A549 (cell line): ENCODE measurements at regions not wholly inside any gene's neighbourhood (a gene's known extent, or its start where the extent isn't known, plus 50 kb on each side); places are given as distances from the start of the nearest gene placed in this dataset.

ENCODE experiments used
- ATAC-seq, 2 experiments: fragments of 200-7000 bp in 1 of 2; fragments of >200 bp in 1 of 2; cut with Nextera tagmentation in 1 of 2; cut with Tn5 transposase in 1 of 2; 3 replicates each; pipeline versions ENCODE4 v1.8.0 to v1.9.1; 2018 to 2020; ENCODE audit warnings: mild to moderate bottlenecking in 1 of 2, moderate library complexity in 1 of 2
- CTCF ChIA-PET: fragments of 300-600 bp; sonication (Branson Sonifier 250); formaldehyde crosslinking; extraction: SDS; loops from one replicate; lab custom pipeline; 2021; ENCODE audit warnings: antibody characterized with exemption, inconsistent platforms; lab: Yijun Ruan, JAX
- POLR2A ChIA-PET: fragments of 350-600 bp; formaldehyde crosslinking; extraction: SDS; loops from one replicate; lab custom pipeline; 2021; ENCODE audit warnings: antibody characterized with exemption, inconsistent platforms; lab: Yijun Ruan, JAX
- DNase-seq, 2 experiments: peaks; one replicate each; pipeline versions ENCODE4 v3.0.0 to v3.0.0-alpha.2; 2011 to 2016; ENCODE audit warnings: low read depth in 1 of 2, low spot score in 1 of 2
- FAIRE-seq: peaks from 2 replicates; lab custom pipeline; 2011; peaks lifted over from hg19 to GRCh38; lab: Jason Lieb, UNC
- H3K27ac ChIP-seq, 2 experiments: fragments of >200 bp; sonication (Bioruptor Twin); formaldehyde crosslinking; 3 replicates each; pipeline ENCODE4 v1.5.1; 2016 to 2017
- H3K4me1 ChIP-seq: fragments of >200 bp; sonication (Bioruptor Twin); formaldehyde crosslinking; 3 replicates; pipeline ENCODE4 v1.6.1; 2016
- H3K4me2 ChIP-seq: fragments of >200 bp; sonication (Bioruptor Twin); formaldehyde crosslinking; 3 replicates; pipeline ENCODE4 v1.6.1; 2016
- H3K4me3 ChIP-seq: fragments of >200 bp; sonication (Bioruptor Twin); formaldehyde crosslinking; 3 replicates; pipeline ENCODE4 v1.5.1; 2016
- H3K9me3 ChIP-seq: fragments of >200 bp; sonication (Bioruptor Twin); formaldehyde crosslinking; 3 replicates; pipeline ENCODE4 v1.6.1; 2016
- ATOH8 ChIP-seq: fragments of 250-450 bp; sonication (Bioruptor Pico); IDR thresholded peaks from 2 replicates; pipeline ENCODE4 v1.5.0; 2020; ENCODE audit warnings: low read depth, mild to moderate bottlenecking, moderate library complexity
- CBX8 ChIP-seq: fragments of 200-600 bp; sonication (generic); IDR thresholded peaks from 2 replicates; pipeline ENCODE4 v1.6.1; 2016
- CTCF ChIP-seq: fragments of >200 bp; sonication (Bioruptor Twin); formaldehyde crosslinking; IDR thresholded peaks from 3 replicates; pipeline ENCODE4 v1.5.1; 2016
- E2F6 ChIP-seq: IDR thresholded peaks from 2 replicates; pipeline ENCODE4 v1.6.1; 2012; ENCODE audit warnings: low read depth, borderline replicate concordance
- HDAC2 ChIP-seq: fragments of 200-600 bp; sonication (generic); IDR thresholded peaks from 2 replicates; pipeline ENCODE4 v1.6.1; 2016
- HEYL ChIP-seq: fragments of 250-450 bp; sonication (Bioruptor Pico); IDR thresholded peaks from 2 replicates; pipeline ENCODE4 v1.8.0; 2021; ENCODE audit warnings: mild to moderate bottlenecking, moderate library complexity
- HOXB13 ChIP-seq: fragments of 250-450 bp; sonication (Bioruptor Pico); IDR thresholded peaks from 2 replicates; pipeline ENCODE4 v1.5.0; 2020; ENCODE audit warnings: low read depth, mild to moderate bottlenecking, moderate library complexity
- MYC ChIP-seq: IDR thresholded peaks from 2 replicates; pipeline ENCODE4 v1.6.1; 2012; ENCODE audit warnings: mild to moderate bottlenecking, inconsistent platforms, low read length, improper control_type of control experiment, borderline replicate concordance
- RAD21 ChIP-seq, 2 experiments: fragments of >200 bp in 1 of 2; sonication (Bioruptor Twin) in 1 of 2; formaldehyde crosslinking in 1 of 2; IDR thresholded peaks in 1 of 2; conservative IDR thresholded peaks in 1 of 2; 2 replicates in 1 of 2; 3 replicates in 1 of 2; pipeline ENCODE4 v1.6.1; 2012 to 2018; ENCODE audit warnings: inconsistent platforms in 1 of 2
- REST ChIP-seq: fragments of 200-600 bp; sonication (generic); IDR thresholded peaks from 2 replicates; pipeline ENCODE4 v1.6.1; 2016; ENCODE audit warnings: antibody characterized with exemption, mild to moderate bottlenecking, moderate library complexity
- RNF2 ChIP-seq: fragments of 200-600 bp; sonication (generic); IDR thresholded peaks from 2 replicates; pipeline ENCODE4 v1.6.1; 2016; ENCODE audit warnings: low read depth, mild to moderate bottlenecking, antibody characterized with exemption, moderate library complexity, borderline replicate concordance
- SMC3 ChIP-seq: fragments of >200 bp; sonication (Bioruptor Twin); formaldehyde crosslinking; IDR thresholded peaks from 3 replicates; pipeline ENCODE4 v1.6.1; 2018; ENCODE audit warnings: inconsistent platforms
- USF2 ChIP-seq: fragments of 450-650 bp; IDR thresholded peaks from 2 replicates; pipeline ENCODE4 v1.6.1; 2014; ENCODE audit warnings: antibody characterized with exemption
- ZSCAN20 ChIP-seq: fragments of 250-450 bp; sonication (Bioruptor Pico); IDR thresholded peaks from 2 replicates; pipeline ENCODE4 v1.8.0; 2022; ENCODE audit warnings: mild to moderate bottlenecking, moderate library complexity
- WGBS: methylation state at CpG from one replicate; pipeline ENCODE4 v1.1.6; 2017; ENCODE audit errors: missing lambda C conversion rate; 5-methylcytosine and 5-hydroxymethylcytosine counted together

GRCh38 chr1:96955307-96956012, 233.9 kb downstream of the PTBP2 start (continued):
- TF ChIP-seq HEYL = no peak

- no peak overlapping the region for H3K4me3 ChIP-seq
- ChIA-PET POLR2A (no interaction called here), CTCF (interaction anchor here (0.5 kb wide), 1 partner anchor 20 kb away, joined by 3 read pairs; no protein-coding TSS in a partner anchor)
- H3K4me1 ChIP-seq = peaks cover 10% of the 10 kb centered on the region; the same call in 2 of the 3 replicates
- no peak for ATAC-seq
- no peak overlapping the region for H3K27ac ChIP-seq
- H3K4me2 ChIP-seq = no peak overlapping the region
- DNase-seq = no peak
- TF ChIP-seq HEYL = no peak
- no peak for TF ChIP-seq MYC
- WGBS = 73% methylated on average over 2 of the region's 2 CpGs
- no peak for FAIRE-seq
- no peaks in the 10 kb centered on the region for H3K9me3 ChIP-seq
Measured at GRCh38 chr1:96962216-96962615, 240.6 kb downstream of the PTBP2 start.

GRCh38 chr1:96962751-96963211, 241.2 kb downstream of the PTBP2 start:
- ATAC-seq (no peak), DNase-seq (no peak), FAIRE-seq (no peak)
- no peak for TF ChIP-seq ZSCAN20 (CRISPR knock-in tag)
- TF ChIP-seq USF2 = no peak
- no peak for TF ChIP-seq RNF2
- no peak for TF ChIP-seq HOXB13 (CRISPR knock-in tag)
- no peak for TF ChIP-seq HDAC2
- no peak for TF ChIP-seq E2F6
- TF ChIP-seq HEYL = no peak
- no peak overlapping the region for H3K4me2 ChIP-seq
- H3K4me1 ChIP-seq = peaks cover 10% of the 10 kb centered on the region; the same call in 2 of the 3 replicates
- ChIA-PET CTCF (no interaction called here), POLR2A (no interaction called here)
- no peaks in the 10 kb centered on the region for H3K9me3 ChIP-seq
- no peak overlapping the region for H3K4me3 ChIP-seq
- WGBS = 51% methylated on average over 4 of the region's 4 CpGs
- H3K27ac ChIP-seq = no peak overlapping the region

- DNase-seq (no peak), ATAC-seq (no peak), FAIRE-seq (no peak)
- H3K27ac ChIP-seq = no peak overlapping the region
- POLR2A ChIA-PET = no interaction called here
- WGBS = 46% methylated on average over 1 of the region's 1 CpG
- H3K4me1 ChIP-seq = peaks cover 13% of the 10 kb centered on the region; the same call in 2 of the 3 replicates
- CTCF ChIA-PET = interaction anchor here (0.6 to 1.3 kb wide), 3 partner anchors 11 to 1505 kb away, joined by 3 read pairs; no protein-coding TSS in a partner anchor
- no peak overlapping the region for H3K4me3 ChIP-seq
- TF ChIP-seq USF2 (no peak), ATOH8 (CRISPR knock-in tag) (no peak), CBX8 (no peak), HOXB13 (CRISPR knock-in tag) (no peak)
- no peaks in the 10 kb centered on the region for H3K9me3 ChIP-seq
- peak overlapping the region; percentile 28; the same call in 1 of the 3 replicates for H3K4me2 ChIP-seq
Measured at GRCh38 chr1:96964761-96965160, 243.2 kb downstream of the PTBP2 start.

GRCh38 chr1:96966536-96967138, 245.1 kb downstream of the PTBP2 start:
- POLR2A ChIA-PET = no interaction called here
- Histone ChIP-seq H3K4me1 (peaks cover 13% of the 10 kb centered on the region; the same call in 2 of the 3 replicates), H3K4me2 (peak overlapping the region; percentile 73), H3K9me3 (no peaks in the 10 kb centered on the region)
- no peak for TF ChIP-seq REST
- peak; percentile 77 for TF ChIP-seq CTCF
- peak; percentile 76 to 78 for TF ChIP-seq RAD21 (conservative IDR thresholded peaks at IDR 0.05 in 1 of 2, IDR thresholded peaks at IDR 0.05 in 1 of 2)
- TF ChIP-seq SMC3 = peak; percentile 79
- TF ChIP-seq, all 56 proteins: peak for 3
- Histone ChIP-seq H3K27ac (peak overlapping the region; percentile 64 to 83), H3K4me3 (peak overlapping the region; percentile 48)
- peak; percentile 84 to 93 for ATAC-seq
- CTCF ChIA-PET = interaction anchor here (0.6 to 1.9 kb wide), 11 partner anchors 10 to 1376 kb away, joined by 3 to 5 read pairs (median 4); no protein-coding TSS in a partner anchor
- 24% methylated on average over 14 of the region's 15 CpGs for WGBS
- no peak for FAIRE-seq
- peak; percentile 21 to 66 for DNase-seq
